Neural cell (in vitro differentiated cells): ENCODE measurements at regions not wholly inside any gene's neighbourhood (a gene's known extent, or its start where the extent isn't known, plus 50 kb on each side); places are given as distances from the start of the nearest gene placed in this dataset.

Experiments used
- H2AFZ ChIP-seq: fragments of 200-600, 300-800 bp; sonication (generic), shearing (Covaris generic); 2 replicates; pipeline ENCODE4 v1.6.0; 2014; ENCODE audit warnings: low read depth, mild to moderate bottlenecking, antibody characterized with exemption, low read length, moderate library complexity
- H3F3A ChIP-seq: fragments of 200-600 bp; shearing (Covaris generic); 2 replicates; pipeline ENCODE4 v1.6.1; 2016; ENCODE audit warnings: mild to moderate bottlenecking, moderate library complexity, mixed read lengths, antibody characterized with exemption, low read length; ENCODE audit not compliant: insufficient read depth, poor library complexity, severe bottlenecking
- H3K27ac ChIP-seq: fragments of 200-600, 300-800 bp; sonication (generic), shearing (Covaris generic); 2 replicates; pipeline ENCODE4 v1.5.1; 2014; ENCODE audit warnings: mild to moderate bottlenecking, low read length, moderate library complexity
- H3K27me3 ChIP-seq: fragments of 300-800, 200-600 bp; sonication (generic), shearing (Covaris generic); 2 replicates; pipeline ENCODE4 v1.6.0; 2014; ENCODE audit warnings: mild to moderate bottlenecking, low read depth, low read length, moderate library complexity; ENCODE audit not compliant: insufficient read depth
- H3K36me3 ChIP-seq: fragments of 300-800, 200-600 bp; sonication (generic), shearing (Covaris generic); 2 replicates; pipeline ENCODE4 v1.5.1; 2014; ENCODE audit warnings: mild to moderate bottlenecking, antibody characterized with exemption, low read length, moderate library complexity; ENCODE audit not compliant: insufficient read depth
- H3K4me2 ChIP-seq: fragments of 300-800, 200-600 bp; sonication (generic), shearing (Covaris generic); 2 replicates; pipeline ENCODE4 v1.6.0; 2014; ENCODE audit warnings: mild to moderate bottlenecking, low read length
- H3K4me3 ChIP-seq: fragments of 300-800, 200-600 bp; sonication (generic), shearing (Covaris generic); 2 replicates; pipeline ENCODE4 v1.5.1; 2014; ENCODE audit warnings: mild to moderate bottlenecking, low read length, moderate library complexity
- H3K79me2 ChIP-seq: fragments of 200-600 bp; shearing (Covaris generic); replicated peaks from 2 replicates; pipeline ENCODE4 v1.6.0; 2014; ENCODE audit warnings: mild to moderate bottlenecking, low read length, moderate library complexity; ENCODE audit not compliant: insufficient read depth
- H3K9ac ChIP-seq: fragments of 300-800, 200-600 bp; sonication (generic), shearing (Covaris generic); 2 replicates; pipeline ENCODE4 v1.6.1; 2016; ENCODE audit warnings: mild to moderate bottlenecking, low read length, mixed read lengths
- H3K9me2 ChIP-seq: fragments of 200-600 bp; shearing (Covaris generic); 2 replicates; pipeline ENCODE4 v1.6.1; 2016; ENCODE audit warnings: mild to moderate bottlenecking, low read length, mixed read lengths; ENCODE audit not compliant: insufficient read depth
- H3K9me3 ChIP-seq: fragments of 200-600, 300-800 bp; sonication (generic), shearing (Covaris generic); 2 replicates; pipeline ENCODE4 v1.6.1; 2016; ENCODE audit warnings: mild to moderate bottlenecking, mixed run types, low read length, moderate library complexity, mixed read lengths
- H4K20me1 ChIP-seq: fragments of 200-600 bp; shearing (Covaris generic); 2 replicates; pipeline ENCODE4 v1.6.1; 2016; ENCODE audit warnings: mild to moderate bottlenecking, mixed run types; ENCODE audit not compliant: insufficient read depth
- CTCF ChIP-seq: fragments of 450-650 bp; IDR thresholded peaks from 2 replicates; pipeline ENCODE4 v1.5.1; 2014; ENCODE audit warnings: antibody characterized with exemption, mild to moderate bottlenecking, moderate library complexity; ENCODE audit not compliant: poor library complexity, severe bottlenecking
- EP300 ChIP-seq: fragments of 450-650 bp; conservative IDR thresholded peaks from 2 replicates; pipeline ENCODE4 v1.6.1; 2014; ENCODE audit warnings: antibody characterized with exemption, mild to moderate bottlenecking, moderate library complexity; ENCODE audit not compliant: poor library complexity, severe bottlenecking
- EZH2 ChIP-seq: fragments of 200-600, 300-800 bp; shearing (Covaris generic), sonication (generic); IDR thresholded peaks from 2 replicates; pipeline ENCODE4 v1.6.1; 2014; ENCODE audit warnings: antibody characterized with exemption, low read length, borderline replicate concordance, mild to moderate bottlenecking; ENCODE audit not compliant: insufficient read depth, poor library complexity, severe bottlenecking
- MXI1 ChIP-seq: fragments of 450-650 bp; conservative IDR thresholded peaks from 2 replicates; pipeline ENCODE4 v1.6.1; 2014; ENCODE audit warnings: antibody characterized with exemption, mild to moderate bottlenecking; ENCODE audit not compliant: poor library complexity, severe bottlenecking
- POLR2AphosphoS5 ChIP-seq: IDR thresholded peaks from 2 replicates; pipeline ENCODE4 v1.6.1; 2012
- RAD21 ChIP-seq: fragments of 450-650 bp; conservative IDR thresholded peaks from 2 replicates; pipeline ENCODE4 v1.6.1; 2014; ENCODE audit warnings: antibody characterized with exemption, mild to moderate bottlenecking, moderate library complexity
- REST ChIP-seq: IDR thresholded peaks from 2 replicates; pipeline ENCODE4 v1.6.1; 2012; ENCODE audit warnings: borderline replicate concordance
- SMC3 ChIP-seq: fragments of 450-650 bp; conservative IDR thresholded peaks from 2 replicates; pipeline ENCODE4 v1.6.1; 2014; ENCODE audit warnings: antibody characterized with exemption, mild to moderate bottlenecking, moderate library complexity; ENCODE audit not compliant: poor library complexity
- TAF1 ChIP-seq: IDR thresholded peaks from 2 replicates; pipeline ENCODE4 v1.6.1; 2012; ENCODE audit warnings: low read depth

GRCh38 chr2:147482111-147482895 lies 362.5 kb upstream of the ACVR2A start:
- TF ChIP-seq EZH2 (no peak), EP300 (no peak), RAD21 (no peak), SMC3 (no peak), CTCF (no peak), MXI1 (no peak), TAF1 (no peak), REST (no peak), POLR2AphosphoS5 (no peak)
- Histone ChIP-seq H3K9ac (no peak overlapping the region), H3K4me2 (no peak overlapping the region), H2AFZ (no peak overlapping the region), H3K27ac (no peak overlapping the region), H3K9me3 (no peaks in the 10 kb centered on the region), H3K4me3 (no peak overlapping the region), H3K9me2 (no peaks in the 10 kb centered on the region), H3K79me2 (no peaks in the 10 kb centered on the region), H3F3A (no peaks in the 10 kb centered on the region), H4K20me1 (no peaks in the 10 kb centered on the region), H3K36me3 (no peaks in the 10 kb centered on the region), H3K27me3 (no peaks in the 10 kb centered on the region)

GRCh38 chr2:147479358-147479757 lies 365.5 kb upstream of the ACVR2A start:
- no peaks in the 10 kb centered on the region for H3K9me2 ChIP-seq
- no peak overlapping the region for H3K27ac ChIP-seq
- TF ChIP-seq SMC3 (no peak), TAF1 (no peak)
- no peak overlapping the region for H3K9ac ChIP-seq
- no peak overlapping the region for H2AFZ ChIP-seq
- H4K20me1 ChIP-seq = no peaks in the 10 kb centered on the region
- H3K27me3 ChIP-seq = no peaks in the 10 kb centered on the region
- H3F3A ChIP-seq = no peaks in the 10 kb centered on the region
- H3K36me3 ChIP-seq = no peaks in the 10 kb centered on the region
- no peak overlapping the region for H3K4me3 ChIP-seq
- no peaks in the 10 kb centered on the region for H3K9me3 ChIP-seq
- H3K79me2 ChIP-seq = no peaks in the 10 kb centered on the region
- H3K4me2 ChIP-seq = no peak overlapping the region
